ENCODE measurements at regions not wholly inside any gene's neighbourhood (a gene's known extent, or its start where the extent isn't known, plus 50 kb on each side); places are given as distances from the start of the nearest gene placed in this dataset.

DNA sequence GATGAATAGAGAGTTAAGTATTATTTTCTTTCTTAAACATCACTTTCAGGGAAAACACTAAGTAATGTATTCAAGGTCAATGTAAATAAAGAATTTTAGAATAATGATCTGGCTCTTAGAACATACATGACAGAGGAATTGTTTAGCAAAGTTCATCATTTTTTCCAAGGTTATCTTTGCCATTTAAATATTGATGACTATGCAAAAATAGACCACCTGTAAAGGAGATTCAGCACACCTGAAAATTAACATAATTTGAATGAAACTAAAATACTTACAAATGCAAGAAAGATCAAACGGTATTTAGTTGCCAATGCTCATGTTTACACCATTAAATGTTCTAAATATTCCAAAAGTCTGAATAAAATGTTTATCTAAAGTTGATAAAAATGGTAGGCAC, 782.6 kb upstream of the CHORDC1 start:
- H2BK20ac ChIP-seq (ENCODE audit: low read depth, low read length) = no peak overlapping the region
- dilution Hi-C loops (cut with HindIII; ENCODE audit: low sequenced_read_pairs, unreplicated experiment) = no loop called here

More for the DNA sequence above, 782.6 kb upstream of the CHORDC1 start:
- ChIA-PET CTCF (no interaction called here), POLR2A (ENCODE audit: unreplicated experiment) (no interaction called here)
- no peaks in the 10 kb centered on the region for H3K79me1 ChIP-seq (ENCODE audit: low read depth in 1 of 2, low read length in 2 of 2)
- DNase-seq = no peak
- no peak overlapping the region for H3K14ac ChIP-seq (replicated peaks; ENCODE audit: low read depth, low read length)
- H3K56ac ChIP-seq (ENCODE audit: extremely low read depth, insufficient read depth, low read length) = no peak overlapping the region
- no peaks in the 10 kb centered on the region for H3K9me1 ChIP-seq (ENCODE audit: insufficient read depth, low read length)
- H3K4me3 ChIP-seq (ENCODE audit: insufficient read depth, low read depth, low read length) = no peak overlapping the region
- no peaks in the 10 kb centered on the region for H3K36me3 ChIP-seq (ENCODE audit: control insufficient read depth, insufficient read depth, low read length)
- no peak overlapping the region for H4K91ac ChIP-seq (ENCODE audit: insufficient read depth, low read depth, low read length)
- H4K20me1 ChIP-seq (ENCODE audit: insufficient read depth, low read length) = no peaks in the 10 kb centered on the region
- no TSS peak for BruUV-seq (replicated peaks)
- no peak overlapping the region for H2BK120ac ChIP-seq (ENCODE audit: low read depth, low read length)
- no peak overlapping the region for H2BK15ac ChIP-seq (ENCODE audit: low read depth, low read length)
- H2BK5ac ChIP-seq (ENCODE audit: low read depth, low read length, poor library complexity, severe bottlenecking) = no peak overlapping the region
- no peak overlapping the region for H2AFZ ChIP-seq (replicated peaks; ENCODE audit: low read length, poor library complexity)
- H3K9ac ChIP-seq (ENCODE audit: low read depth, low read length) = no peak overlapping the region
- H2AK9ac ChIP-seq (replicated peaks; ENCODE audit: low read depth, low read length, poor library complexity) = no peak overlapping the region
- H3K4me2 ChIP-seq (ENCODE audit: low read depth, low read length) = no peak overlapping the region
- H2AK5ac ChIP-seq (ENCODE audit: low read depth, low read length) = no peak overlapping the region
- no peak overlapping the region for H3K23ac ChIP-seq (ENCODE audit: low read depth, low read length)
- no peak overlapping the region for H4K8ac ChIP-seq (ENCODE audit: low read depth in 2 of 2, low read length in 2 of 2)
- H3K18ac ChIP-seq (ENCODE audit: low read depth, low read length) = no peak overlapping the region
- no peak for TF ChIP-seq NFE2L2 (IDR thresholded peaks at IDR 0.05; ENCODE audit: low read depth, low read length)
- peak; percentile 98 for TF ChIP-seq MAFK (IDR thresholded peaks at IDR 0.05; ENCODE audit: low read depth, low read length)
- no peak for TF ChIP-seq RAD21 (IDR thresholded peaks at IDR 0.05; ENCODE audit: low read length)
- no peaks in the 10 kb centered on the region for H3K4me1 ChIP-seq (ENCODE audit: control insufficient read depth, insufficient read depth, low read length)
- H3K9me3 ChIP-seq (ENCODE audit: control insufficient read depth, insufficient read depth, low read length) = peaks cover 2% of the 10 kb centered on the region
- no peak overlapping the region for H3K4ac ChIP-seq (ENCODE audit: low read depth, low read length)
- no peak overlapping the region for H4K5ac ChIP-seq (ENCODE audit: low read depth, low read length)
- in situ Hi-C loops (cut with MboI; ENCODE audit: low sequenced_read_pairs) = no loop called here
- no CpG with 5 or more reads among the region's 1 CpG for WGBS, 2 experiments (ENCODE audit: extremely low coverage in 2 of 2, insufficient read length in 1 of 2)
- H3K27me3 ChIP-seq (ENCODE audit: control insufficient read depth, insufficient read depth, low read length) = no peaks in the 10 kb centered on the region
- H3K27ac ChIP-seq (ENCODE audit: insufficient read depth, low read length) = no peak overlapping the region
- intact Hi-C loops (cut with micrococcal nuclease) = no loop called here
- no peak for ATAC-seq (ENCODE audit: low read depth)

Data from IMR-90 (cell line).